C4-2B (cell line): ENCODE measurements at regions not wholly inside any gene's neighbourhood (a gene's known extent, or its start where the extent isn't known, plus 50 kb on each side); places are given as distances from the start of the nearest gene placed in this dataset.

Experiments
- CTCF ChIP-seq: fragments of 450-650 bp; conservative IDR thresholded peaks from 2 replicates; pipeline ENCODE4 v1.5.1; 2017; ENCODE audit warnings: mild to moderate bottlenecking
- ZFX ChIP-seq: fragments of 450-650 bp; IDR thresholded peaks from 2 replicates; pipeline ENCODE4 v1.6.1; 2017

- TF ChIP-seq CTCF (no peak), ZFX (no peak)
Observed at GRCh38 chr17:13293421-13293820, 275.6 kb upstream of the ELAC2 start.
